ENCODE measurements at regions not wholly inside any gene's neighbourhood (a gene's known extent, or its start where the extent isn't known, plus 50 kb on each side); places are given as distances from the start of the nearest gene placed in this dataset.

GRCh38 chr1:227428803-227429202 lies 110.5 kb upstream of the CDC42BPA start:
- DNase-seq (ENCODE audit: low read depth, low spot score) (no peak), FAIRE-seq (no peak)
- H3K9ac ChIP-seq (ENCODE audit: control insufficient read depth, extremely low read depth, insufficient read depth, low read length) = no peak overlapping the region
- no peak overlapping the region for H2AFZ ChIP-seq (ENCODE audit: control insufficient read depth, low read length)
- no peak overlapping the region for H3K4me2 ChIP-seq (ENCODE audit: control insufficient read depth, extremely low read depth, insufficient read depth, low read depth, low read length)
- H3K27ac ChIP-seq (ENCODE audit: control insufficient read depth, insufficient read depth, low read length) = no peak overlapping the region
- H3K4me1 ChIP-seq (ENCODE audit: control insufficient read depth, extremely low read depth, insufficient read depth, low read length) = no peaks in the 10 kb centered on the region
- no peaks in the 10 kb centered on the region for H3K9me3 ChIP-seq (ENCODE audit: control insufficient read depth, low read depth, low read length)
- dilution Hi-C loops (cut with MboI; ENCODE audit: extremely low pct_ligation_motif_present, low sequenced_read_pairs) = no loop called here
- H3K4me3 ChIP-seq (ENCODE audit: control insufficient read depth in 2 of 3, extremely low read depth in 1 of 3, insufficient read depth in 2 of 3, low read depth in 1 of 3, low read length in 3 of 3) = no peak overlapping the region
- H3K79me2 ChIP-seq (ENCODE audit: control insufficient read depth, insufficient read depth, low read length) = no peaks in the 10 kb centered on the region
- H4K20me1 ChIP-seq (ENCODE audit: control insufficient read depth, extremely low read depth, insufficient read depth, low read length) = no peaks in the 10 kb centered on the region
- no peak for TF ChIP-seq EZH2 (IDR thresholded peaks at IDR 0.05; ENCODE audit: low read length)
- no peak for TF ChIP-seq CTCF (optimal IDR thresholded peaks at IDR 0.05 in 1 of 3, IDR thresholded peaks at IDR 0.05 in 1 of 3, conservative IDR thresholded peaks at IDR 0.05 in 1 of 3; ENCODE audit: extremely low read depth in 1 of 3, insufficient read depth in 2 of 3, low read length in 3 of 3)
- no peaks in the 10 kb centered on the region for H3K36me3 ChIP-seq (ENCODE audit: control insufficient read depth in 2 of 2, extremely low read depth in 1 of 2, insufficient read depth in 2 of 2, low read length in 2 of 2)
- H3K27me3 ChIP-seq (ENCODE audit: control insufficient read depth, extremely low read depth, insufficient read depth, low read length) = no peaks in the 10 kb centered on the region
- H3K9me1 ChIP-seq (ENCODE audit: control insufficient read depth, extremely low read depth, insufficient read depth, low read length) = no peaks in the 10 kb centered on the region

GRCh38 chr1:227427411-227427810 lies 109.1 kb upstream of the CDC42BPA start:
- Histone ChIP-seq H3K36me3 (ENCODE audit: control insufficient read depth in 2 of 2, extremely low read depth in 1 of 2, insufficient read depth in 2 of 2, low read length in 2 of 2) (no peaks in the 10 kb centered on the region), H4K20me1 (ENCODE audit: control insufficient read depth, extremely low read depth, insufficient read depth, low read length) (no peaks in the 10 kb centered on the region), H3K9ac (ENCODE audit: control insufficient read depth, extremely low read depth, insufficient read depth, low read length) (no peak overlapping the region), H3K9me1 (ENCODE audit: control insufficient read depth, extremely low read depth, insufficient read depth, low read length) (no peaks in the 10 kb centered on the region), H3K9me3 (ENCODE audit: control insufficient read depth, low read depth, low read length) (no peaks in the 10 kb centered on the region), H2AFZ (ENCODE audit: control insufficient read depth, low read length) (no peak overlapping the region), H3K4me3 (ENCODE audit: control insufficient read depth in 2 of 3, extremely low read depth in 1 of 3, insufficient read depth in 2 of 3, low read depth in 1 of 3, low read length in 3 of 3) (no peak overlapping the region), H3K4me2 (ENCODE audit: control insufficient read depth, extremely low read depth, insufficient read depth, low read depth, low read length) (no peak overlapping the region), H3K27me3 (ENCODE audit: control insufficient read depth, extremely low read depth, insufficient read depth, low read length) (no peaks in the 10 kb centered on the region), H3K27ac (ENCODE audit: control insufficient read depth, insufficient read depth, low read length) (no peak overlapping the region), H3K79me2 (ENCODE audit: control insufficient read depth, insufficient read depth, low read length) (no peaks in the 10 kb centered on the region), H3K4me1 (ENCODE audit: control insufficient read depth, extremely low read depth, insufficient read depth, low read length) (no peaks in the 10 kb centered on the region)
- FAIRE-seq (no peak), DNase-seq (ENCODE audit: low read depth, low spot score) (no peak)
- dilution Hi-C loops (cut with MboI; ENCODE audit: extremely low pct_ligation_motif_present, low sequenced_read_pairs) = no loop called here
- no peak for TF ChIP-seq EZH2 (IDR thresholded peaks at IDR 0.05; ENCODE audit: low read length)
- no peak for TF ChIP-seq CTCF (optimal IDR thresholded peaks at IDR 0.05 in 1 of 3, IDR thresholded peaks at IDR 0.05 in 1 of 3, conservative IDR thresholded peaks at IDR 0.05 in 1 of 3; ENCODE audit: extremely low read depth in 1 of 3, insufficient read depth in 2 of 3, low read length in 3 of 3)

Data from keratinocyte (primary cell).